ENCODE measurements at regions not wholly inside any gene's neighbourhood (a gene's known extent, or its start where the extent isn't known, plus 50 kb on each side); places are given as distances from the start of the nearest gene placed in this dataset.
"Not testable (repeated sequence)": the region's sequence is repeated elsewhere in the genome, so short reads cannot be mapped to it uniquely, and the experiment has no call there.

DNA sequence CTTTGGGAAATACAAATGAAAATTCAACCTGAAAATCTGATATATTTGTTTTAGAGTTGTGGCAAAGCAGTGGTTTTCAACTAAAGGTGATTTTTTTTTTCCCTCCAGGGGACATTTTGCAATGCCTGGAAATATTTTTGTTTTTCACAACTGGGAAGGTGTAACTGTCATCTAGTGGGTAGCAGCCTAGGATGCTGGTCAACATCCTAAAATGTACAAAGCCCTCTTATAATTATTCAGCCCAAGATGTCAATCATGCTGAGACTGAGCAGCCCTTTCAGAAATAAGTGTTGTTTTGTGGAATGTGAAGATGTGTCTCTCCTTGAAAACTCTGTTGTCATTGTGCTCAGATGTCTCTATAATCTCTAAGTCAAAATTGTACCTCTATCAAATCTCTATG, 95.2 kb upstream of the NCAM2 start:
- intact Hi-C loops (cut with micrococcal nuclease): no loop called here
- BruUV-seq (replicated peaks): no TSS peak
- no peak for FAIRE-seq
- DNase-seq (ENCODE audit: extremely low read depth in 1 of 4, low spot score in 3 of 4): no peak
- Histone ChIP-seq H2AFZ (ENCODE audit: low read depth, low read length) (no peak overlapping the region), H3K27me3 (ENCODE audit: control insufficient read depth in 2 of 2, insufficient read depth in 2 of 2, low read length in 2 of 2) (no peaks in the 10 kb centered on the region), H4K20me1 (replicated peaks; ENCODE audit: control insufficient read depth, insufficient read depth, low read length) (no peaks in the 10 kb centered on the region), H3K36me3 (ENCODE audit: control insufficient read depth, insufficient read depth, low read length) (no peaks in the 10 kb centered on the region), H3K9me1 (ENCODE audit: control insufficient read depth, insufficient read depth, low read length) (no peaks in the 10 kb centered on the region), H3K79me2 (ENCODE audit: control insufficient read depth, insufficient read depth, low read length) (no peaks in the 10 kb centered on the region), H3K9me3 (replicated peaks; ENCODE audit: control insufficient read depth, insufficient read depth, low read depth, low read length) (no peaks in the 10 kb centered on the region), H3K4me2 (ENCODE audit: insufficient read depth, low read length) (no peak overlapping the region), H3K27ac (ENCODE audit: extremely low read depth, low read depth, low read length) (no peak overlapping the region), H3K9ac (ENCODE audit: insufficient read depth in 1 of 2, low read depth in 2 of 2, low read length in 2 of 2) (no peak overlapping the region), H3K4me3 (no peak overlapping the region), H3K4me1 (replicated peaks in 1 of 2; ENCODE audit: control insufficient read depth in 2 of 2, insufficient read depth in 2 of 2, low read length in 2 of 2) (no peaks in the 10 kb centered on the region)
- CTCF ChIA-PET (ENCODE audit: low intra/inter-chr PET ratio): no interaction called here
- TF ChIP-seq FOS (IDR thresholded peaks at IDR 0.05; ENCODE audit: extremely low read depth, insufficient read length) (no peak), KLF13 (tag; IDR thresholded peaks at IDR 0.05; ENCODE audit: borderline replicate concordance, low read depth) (no peak), RB1 (IDR thresholded peaks at IDR 0.05; ENCODE audit: low read depth) (no peak)
- in situ Hi-C loops (cut with MboI): no loop called here
- POLR2A ChIA-PET: no interaction called here
- no peak for ATAC-seq

GRCh38 chr21:20927555-20927954, 70.7 kb upstream of the NCAM2 start:
- BruUV-seq (replicated peaks); H3K27ac ChIP-seq (ENCODE audit: extremely low read depth, low read depth, low read length); H3K36me3 ChIP-seq (ENCODE audit: control insufficient read depth, insufficient read depth, low read length); H3K79me2 ChIP-seq (ENCODE audit: control insufficient read depth, insufficient read depth, low read length); H3K9ac ChIP-seq (ENCODE audit: insufficient read depth in 1 of 2, low read depth in 2 of 2, low read length in 2 of 2); POLR2A ChIA-PET; H3K4me1 ChIP-seq (replicated peaks in 1 of 2; ENCODE audit: control insufficient read depth in 2 of 2, insufficient read depth in 2 of 2, low read length in 2 of 2); H3K27me3 ChIP-seq (ENCODE audit: control insufficient read depth in 2 of 2, insufficient read depth in 2 of 2, low read length in 2 of 2); DNase-seq (ENCODE audit: extremely low read depth in 1 of 4, low spot score in 3 of 4); H3K9me3 ChIP-seq (replicated peaks; ENCODE audit: control insufficient read depth, insufficient read depth, low read depth, low read length); H3K4me3 ChIP-seq; CTCF ChIA-PET (ENCODE audit: low intra/inter-chr PET ratio); intact Hi-C loops (cut with micrococcal nuclease); in situ Hi-C loops (cut with MboI); H2AFZ ChIP-seq (ENCODE audit: low read depth, low read length); ATAC-seq; H3K9me1 ChIP-seq (ENCODE audit: control insufficient read depth, insufficient read depth, low read length); FAIRE-seq; H3K4me2 ChIP-seq (ENCODE audit: insufficient read depth, low read length); H4K20me1 ChIP-seq (replicated peaks; ENCODE audit: control insufficient read depth, insufficient read depth, low read length): not testable (repeated sequence)
- 5% methylated on average over 9 of the region's 13 CpGs for WGBS (ENCODE audit: insufficient coverage, low coverage, missing lambda C conversion rate)

All from K562 (cell line).